K562 (cell line): ENCODE measurements at regions not wholly inside any gene's neighbourhood (a gene's known extent, or its start where the extent isn't known, plus 50 kb on each side); places are given as distances from the start of the nearest gene placed in this dataset.
A peak's percentile ranks its signal among the peaks of the same experiment; 100 is the strongest.

ENCODE experiments used
- ATAC-seq: fragments of 200-7000 bp; cut with Tn5 transposase; 3 replicates; pipeline ENCODE4 v1.9.1; 2020; ENCODE audit warnings: moderate library complexity
- BruUV-seq: library from RNA; stranded (reverse); fragments of 400-500 nt; replicated peaks from 2 replicates; lab custom pipeline; 2021; lab: Mats Ljungman, UMichigan
- CTCF ChIA-PET: fragments of 300-600 bp; formaldehyde crosslinking; extraction: SDS; loops from one replicate; lab custom pipeline; 2021; ENCODE audit warnings: low intra/inter-chr PET ratio; lab: Yijun Ruan, JAX
- POLR2A ChIA-PET: fragments of 300-600, 350-650 bp; sonication (Branson Sonifier 250); formaldehyde crosslinking; extraction: SDS; loops from one replicate; lab custom pipeline; 2021; ENCODE audit warnings: antibody characterized with exemption, inconsistent platforms; lab: Yijun Ruan, JAX
- DNase-seq, 4 experiments: peaks; one replicate each; pipeline versions ENCODE4 v3.0.0 to v3.0.0-alpha.2; 2011 to 2018; ENCODE audit warnings: low spot score in 3 of 4, mixed read lengths in 3 of 4; ENCODE audit errors: extremely low read depth in 1 of 4
- FAIRE-seq: peaks from 2 replicates; lab custom pipeline; 2011; peaks lifted over from hg19 to GRCh38; lab: Jason Lieb, UNC
- H2AFZ ChIP-seq: 2 replicates; pipeline ENCODE4 v1.6.0; 2011; ENCODE audit warnings: low read depth, low read length, control low read depth, inconsistent platforms
- H3K27ac ChIP-seq: fragments of 200-600 bp; 3 replicates; pipeline ENCODE4 v1.8.0; 2011; ENCODE audit warnings: low read depth, mild to moderate bottlenecking, control low read depth, inconsistent platforms, low read length, moderate library complexity, mixed read lengths; ENCODE audit errors: extremely low read depth
- H3K27me3 ChIP-seq, 2 experiments: fragments of 300-600 bp in 1 of 2; 2 replicates in 1 of 2; 3 replicates in 1 of 2; pipeline versions ENCODE4 v1.6.0 to v1.8.0; 2011; ENCODE audit warnings: inconsistent platforms in 2 of 2, low read length in 2 of 2, mild to moderate bottlenecking in 1 of 2, mixed read lengths in 1 of 2, moderate library complexity in 1 of 2; ENCODE audit not compliant: control insufficient read depth in 2 of 2, insufficient read depth in 2 of 2
- H3K36me3 ChIP-seq: fragments of 300-600 bp; 3 replicates; pipeline ENCODE4 v1.8.0; 2011; ENCODE audit warnings: mild to moderate bottlenecking, low read length, inconsistent platforms; ENCODE audit not compliant: control insufficient read depth, insufficient read depth
- H3K4me1 ChIP-seq, 2 experiments: fragments of 200-600 bp in 1 of 2; replicated peaks in 1 of 2; 2 replicates in 1 of 2; 3 replicates in 1 of 2; pipeline versions ENCODE4 v1.5.1 to v1.8.0; 2011; ENCODE audit warnings: inconsistent platforms in 2 of 2, low read length in 2 of 2, mild to moderate bottlenecking in 1 of 2, mixed read lengths in 1 of 2, moderate library complexity in 1 of 2; ENCODE audit not compliant: control insufficient read depth in 2 of 2, insufficient read depth in 2 of 2
- H3K4me2 ChIP-seq: 2 replicates; pipeline ENCODE4 v1.6.1; 2011; ENCODE audit warnings: low read length, control low read depth, inconsistent platforms, mixed read lengths; ENCODE audit not compliant: insufficient read depth
- H3K4me3 ChIP-seq: fragments of 200-600 bp; sonication (generic), shearing (Covaris generic); 2 replicates; pipeline ENCODE4 v1.5.1; 2016; ENCODE audit warnings: control low read depth, inconsistent platforms
- H3K79me2 ChIP-seq: fragments of 200-600 bp; 3 replicates; pipeline ENCODE4 v1.8.0; 2011; ENCODE audit warnings: low read length, inconsistent platforms; ENCODE audit not compliant: control insufficient read depth, insufficient read depth
- H3K9ac ChIP-seq, 2 experiments: 2 replicates each; pipeline versions ENCODE4 v1.6.0 to v1.6.1; 2011; ENCODE audit warnings: low read depth in 2 of 2, low read length in 2 of 2, control low read depth in 1 of 2, inconsistent platforms in 1 of 2, mild to moderate bottlenecking in 1 of 2, mixed read lengths in 1 of 2; ENCODE audit not compliant: insufficient read depth in 1 of 2
- H3K9me1 ChIP-seq: one replicate; pipeline ENCODE4 v1.6.0; 2011; ENCODE audit warnings: inconsistent platforms, mild to moderate bottlenecking, low read length, moderate library complexity; ENCODE audit not compliant: control insufficient read depth, insufficient read depth
- H3K9me3 ChIP-seq: replicated peaks from 2 replicates; pipeline ENCODE4 v1.5.1; 2011; ENCODE audit warnings: low read depth, low read length, inconsistent platforms; ENCODE audit not compliant: control insufficient read depth, insufficient read depth
- H4K20me1 ChIP-seq: replicated peaks from 2 replicates; pipeline ENCODE4 v1.6.1; 2011; ENCODE audit warnings: low read length, inconsistent platforms, mixed read lengths; ENCODE audit not compliant: control insufficient read depth, insufficient read depth
- BHLHE40 ChIP-seq: IDR thresholded peaks from 2 replicates; pipeline ENCODE4 v1.6.1; 2011; ENCODE audit warnings: low read length, improper control_type of control experiment
- CXXC5 ChIP-seq: fragments of 250-450 bp; sonication (Bioruptor Pico); IDR thresholded peaks from 2 replicates; pipeline ENCODE4 v1.8.0; 2022; ENCODE audit warnings: inconsistent platforms, mild to moderate bottlenecking, moderate library complexity
- GABPB1 ChIP-seq: sonication (generic); formaldehyde crosslinking; IDR thresholded peaks from 2 replicates; pipeline ENCODE4 v1.8.0; 2022; ENCODE audit warnings: mild to moderate bottlenecking, missing genetic modification reagents
- MEIS2 ChIP-seq: fragments of 450-650 bp; IDR thresholded peaks from 2 replicates; pipeline ENCODE4 v1.6.1; 2014; ENCODE audit warnings: mild to moderate bottlenecking; ENCODE audit not compliant: partially characterized antibody
- MXI1 ChIP-seq: IDR thresholded peaks from 2 replicates; pipeline ENCODE4 v1.6.1; 2011; ENCODE audit warnings: low read depth, mild to moderate bottlenecking, improper control_type of control experiment, low read length
- PTBP1 ChIP-seq: fragments of 200-400 bp; formaldehyde crosslinking; IDR thresholded peaks from 2 replicates; pipeline ENCODE4 v1.6.1; 2017; ENCODE audit warnings: low read depth, low read length
- RCOR1 ChIP-seq, 2 experiments: IDR thresholded peaks; 2 replicates each; pipeline ENCODE4 v1.6.1; 2012; ENCODE audit warnings: low read depth in 2 of 2, low read length in 2 of 2, borderline replicate concordance in 1 of 2, improper control_type of control experiment in 1 of 2
- WGBS: fragments of 100-300 bp; shearing (Covaris generic); methylation state at CpG from one replicate; pipeline ENCODE4 v1.1.6; 2016; ENCODE audit warnings: low coverage, mixed read lengths; ENCODE audit not compliant: insufficient coverage; ENCODE audit errors: missing lambda C conversion rate; 5-methylcytosine and 5-hydroxymethylcytosine counted together
- in situ Hi-C: fragments of 300-500 bp; cut with MboI; formaldehyde crosslinking; loops from 4 replicates; pipeline ENCODE4 v1.15.0; 2018; ENCODE audit warnings: inconsistent platforms, mixed read lengths
- intact Hi-C: fragments of 100-400 bp; cut with micrococcal nuclease; formaldehyde crosslinking; loops from 2 replicates; pipeline ENCODE4 v1.14.2; 2022
- TF ChIP-seq, protein P1 (sequence below): fragments of 450-650 bp; formaldehyde crosslinking; IDR thresholded peaks from 2 replicates; pipeline ENCODE4 v1.4.0; 2020; ENCODE audit warnings: mild to moderate bottlenecking, mixed read lengths
- TF ChIP-seq, protein P2 (sequence below): sonication (generic); formaldehyde crosslinking; IDR thresholded peaks from 2 replicates; pipeline ENCODE4 v1.5.0; 2020; ENCODE audit warnings: missing genetic modification reagents
- TF ChIP-seq, protein P3 (sequence below): IDR thresholded peaks from 2 replicates; pipeline ENCODE4 v1.6.1; 2011; ENCODE audit warnings: borderline replicate concordance, low read depth, mild to moderate bottlenecking, moderate library complexity, low read length; ENCODE audit not compliant: insufficient read depth, poor library complexity, severe bottlenecking
- TF ChIP-seq, protein P4 (sequence below), 3 experiments: fragments of 200-800 bp in 1 of 3; sonication (Bioruptor generic) in 1 of 3; sonication (generic) in 1 of 3; formaldehyde crosslinking in 1 of 3; IDR thresholded peaks; 2 replicates each; pipeline versions ENCODE4 v1.6.1 to v1.8.0; 2016 to 2022; ENCODE audit warnings: mild to moderate bottlenecking in 2 of 3, missing compliant biosample characterization in 2 of 3, missing genetic modification characterization in 2 of 3, missing genetic modification reagents in 1 of 3

GRCh38 chr4:82287720-82288119, 86.1 kb downstream of the HNRNPD start (continued):
- TF ChIP-seq, protein P1, sequence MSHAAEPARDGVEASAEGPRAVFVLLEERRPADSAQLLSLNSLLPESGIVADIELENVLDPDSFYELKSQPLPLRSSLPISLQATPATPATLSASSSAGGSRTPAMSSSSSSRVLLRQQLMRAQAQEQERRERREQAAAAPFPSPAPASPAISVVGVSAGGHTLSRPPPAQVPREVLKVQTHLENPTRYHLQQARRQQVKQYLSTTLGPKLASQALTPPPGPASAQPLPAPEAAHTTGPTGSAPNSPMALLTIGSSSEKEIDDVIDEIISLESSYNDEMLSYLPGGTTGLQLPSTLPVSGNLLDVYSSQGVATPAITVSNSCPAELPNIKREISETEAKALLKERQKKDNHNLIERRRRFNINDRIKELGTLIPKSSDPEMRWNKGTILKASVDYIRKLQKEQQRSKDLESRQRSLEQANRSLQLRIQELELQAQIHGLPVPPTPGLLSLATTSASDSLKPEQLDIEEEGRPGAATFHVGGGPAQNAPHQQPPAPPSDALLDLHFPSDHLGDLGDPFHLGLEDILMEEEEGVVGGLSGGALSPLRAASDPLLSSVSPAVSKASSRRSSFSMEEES (CRISPR knock-in tag), result peak; percentile 82
- TF ChIP-seq MXI1, result no peak

DNA sequence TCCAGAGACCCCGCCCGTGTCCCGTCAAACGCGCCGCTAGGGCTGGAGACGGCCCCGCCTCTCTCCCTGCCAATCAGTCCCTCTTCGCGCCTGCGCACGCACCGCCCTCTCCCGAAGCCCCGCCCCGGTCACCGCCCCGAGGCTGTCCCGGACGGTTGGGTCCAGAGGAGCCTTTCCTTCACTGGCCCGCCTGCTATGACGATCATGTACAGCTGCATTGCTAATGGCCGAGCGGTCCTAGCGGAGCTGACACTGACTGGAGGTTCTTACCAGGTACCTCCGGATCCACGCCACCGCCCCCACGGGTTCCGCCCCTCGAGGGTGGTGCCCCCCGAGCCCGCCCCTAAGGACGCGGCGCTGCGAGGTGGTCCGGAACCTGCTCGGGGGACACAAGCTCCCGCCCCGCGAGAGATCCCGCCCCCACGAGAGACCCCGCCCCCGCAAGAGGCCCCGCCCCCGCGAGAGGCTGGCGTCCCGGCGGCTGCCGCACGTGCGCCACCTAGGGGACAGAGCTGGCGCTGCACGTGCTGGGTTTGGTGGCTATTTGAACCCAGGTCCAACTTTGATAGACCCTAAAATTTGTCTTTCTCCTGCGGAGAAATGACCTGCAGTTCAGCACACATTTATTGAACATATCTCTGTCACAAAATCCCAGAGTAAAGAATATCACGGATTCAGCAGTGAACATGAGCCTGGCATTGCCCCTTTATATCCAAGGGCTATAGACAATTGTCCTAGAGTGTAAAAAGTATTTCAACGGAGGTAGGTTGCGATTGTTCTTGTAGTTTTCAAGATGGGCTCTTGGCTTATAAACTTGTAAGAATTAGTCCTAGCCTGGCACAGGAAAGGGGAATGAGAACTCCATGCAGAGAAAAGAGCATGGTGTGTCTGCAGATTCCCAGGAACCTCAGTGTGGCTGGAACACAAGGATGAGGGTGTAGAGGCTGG, 88.7 kb downstream of the HNRNPD start:
- ATAC-seq, result peak; percentile 99
- Histone ChIP-seq H3K9me1 (no peaks in the 10 kb centered on the region), H3K27me3 (peaks cover 2 to 10% of the 10 kb centered on the region in 2 experiments; a peak in 2 of 5 replicates), H3K9me3 (no peaks in the 10 kb centered on the region), H3K4me2 (peak overlapping the region; percentile 72), H4K20me1 (no peaks in the 10 kb centered on the region), H3K27ac (peak overlapping the region; percentile 72; the same call in 2 of the 3 replicates), H3K4me3 (peak overlapping the region; percentile 53), H3K9ac (peak overlapping the region; percentile 61 to 88; a peak in 3 of 4 replicates), H3K79me2 (no peaks in the 10 kb centered on the region), H3K36me3 (no peaks in the 10 kb centered on the region), H2AFZ (peak overlapping the region; percentile 93), H3K4me1 (peaks cover 0 to 15% of the 10 kb centered on the region in 2 experiments; a peak in 3 of 5 replicates)
- ChIA-PET CTCF (interaction anchor here (0.6 kb wide), 1 partner anchor 144 kb away, joined by 3 read pairs; no protein-coding TSS in a partner anchor), POLR2A (interaction anchor here (0.5 to 1.2 kb wide), 4 partner anchors 13 to 161 kb away, joined by 3 to 4 read pairs (median 4); no protein-coding TSS in a partner anchor)
- BruUV-seq, result no TSS peak
- under 1% methylated on average over 26 of the region's 61 CpGs for WGBS
- FAIRE-seq, result peak; percentile 93
- intact Hi-C loops (no loop called here), in situ Hi-C loops (no loop called here)
- DNase-seq, result peak; percentile 96 to 97 (median 97)
- TF ChIP-seq GABPB1 (CRISPR knock-in tag), result peak; percentile 52; the same call in 1 of the 2 replicates
- TF ChIP-seq, protein P2, sequence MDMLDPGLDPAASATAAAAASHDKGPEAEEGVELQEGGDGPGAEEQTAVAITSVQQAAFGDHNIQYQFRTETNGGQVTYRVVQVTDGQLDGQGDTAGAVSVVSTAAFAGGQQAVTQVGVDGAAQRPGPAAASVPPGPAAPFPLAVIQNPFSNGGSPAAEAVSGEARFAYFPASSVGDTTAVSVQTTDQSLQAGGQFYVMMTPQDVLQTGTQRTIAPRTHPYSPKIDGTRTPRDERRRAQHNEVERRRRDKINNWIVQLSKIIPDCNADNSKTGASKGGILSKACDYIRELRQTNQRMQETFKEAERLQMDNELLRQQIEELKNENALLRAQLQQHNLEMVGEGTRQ (CRISPR knock-in tag), result peak; percentile 58; the same call in 1 of the 2 replicates
- peak; percentile 40; the same call in 1 of the 2 replicates for TF ChIP-seq CXXC5 (CRISPR knock-in tag)
- TF ChIP-seq BHLHE40, result peak; percentile 81
- TF ChIP-seq, protein P3, sequence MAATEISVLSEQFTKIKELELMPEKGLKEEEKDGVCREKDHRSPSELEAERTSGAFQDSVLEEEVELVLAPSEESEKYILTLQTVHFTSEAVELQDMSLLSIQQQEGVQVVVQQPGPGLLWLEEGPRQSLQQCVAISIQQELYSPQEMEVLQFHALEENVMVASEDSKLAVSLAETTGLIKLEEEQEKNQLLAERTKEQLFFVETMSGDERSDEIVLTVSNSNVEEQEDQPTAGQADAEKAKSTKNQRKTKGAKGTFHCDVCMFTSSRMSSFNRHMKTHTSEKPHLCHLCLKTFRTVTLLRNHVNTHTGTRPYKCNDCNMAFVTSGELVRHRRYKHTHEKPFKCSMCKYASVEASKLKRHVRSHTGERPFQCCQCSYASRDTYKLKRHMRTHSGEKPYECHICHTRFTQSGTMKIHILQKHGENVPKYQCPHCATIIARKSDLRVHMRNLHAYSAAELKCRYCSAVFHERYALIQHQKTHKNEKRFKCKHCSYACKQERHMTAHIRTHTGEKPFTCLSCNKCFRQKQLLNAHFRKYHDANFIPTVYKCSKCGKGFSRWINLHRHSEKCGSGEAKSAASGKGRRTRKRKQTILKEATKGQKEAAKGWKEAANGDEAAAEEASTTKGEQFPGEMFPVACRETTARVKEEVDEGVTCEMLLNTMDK, result peak; percentile 82
- no peak for TF ChIP-seq PTBP1
- TF ChIP-seq MEIS2, result peak; percentile 88
- 0 out of 4 replicates have a peak, but pooled peaks of 1 of the 2 experiments have one; percentile 6 for TF ChIP-seq RCOR1 (IDR thresholded peaks at IDR 0.05; ENCODE audit: borderline replicate concordance in 1 of 2, low read depth in 2 of 2, low read length in 2 of 2)
- TF ChIP-seq, protein P4, sequence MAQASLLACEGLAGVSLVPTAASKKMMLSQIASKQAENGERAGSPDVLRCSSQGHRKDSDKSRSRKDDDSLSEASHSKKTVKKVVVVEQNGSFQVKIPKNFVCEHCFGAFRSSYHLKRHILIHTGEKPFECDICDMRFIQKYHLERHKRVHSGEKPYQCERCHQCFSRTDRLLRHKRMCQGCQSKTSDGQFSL (CRISPR knock-in tag; IDR thresholded peaks at IDR 0.05), result no peak
- TF ChIP-seq, protein P4 (tag; IDR thresholded peaks at IDR 0.05), result no peak
